ENCODE measurements at regions not wholly inside any gene's neighbourhood (a gene's known extent, or its start where the extent isn't known, plus 50 kb on each side); places are given as distances from the start of the nearest gene placed in this dataset.

GRCh38 chr5:173420108-173420507 lies 91.9 kb upstream of the STC2 start:
- Histone ChIP-seq H2BK15ac (ENCODE audit: low read length) (no peak overlapping the region), H2AK5ac (ENCODE audit: low read depth, low read length) (no peak overlapping the region), H3K9ac (ENCODE audit: low read depth, low read length, poor library complexity) (no peak overlapping the region), H3K18ac (ENCODE audit: low read length) (no peak overlapping the region), H2BK120ac (ENCODE audit: low read depth, low read length) (no peak overlapping the region), H3K9me3 (replicated peaks in 1 of 2; ENCODE audit: control insufficient read depth in 2 of 2, insufficient read depth in 1 of 2, low read depth in 1 of 2, low read length in 2 of 2) (peaks cover 0 to 5% of the 10 kb centered on the region in 2 donors), H3K23ac (ENCODE audit: low read depth, low read length, poor library complexity) (no peak overlapping the region), H3K27me3 (ENCODE audit: control insufficient read depth in 3 of 3, insufficient read depth in 3 of 3, low read depth in 1 of 3, low read length in 3 of 3) (no peaks in the 10 kb centered on the region), H3K4me3 (ENCODE audit: low read length in 2 of 2) (no peak overlapping the region), H3K4ac (ENCODE audit: low read length) (no peak overlapping the region), H3K27ac (replicated peaks; ENCODE audit: low read length) (no peak overlapping the region), H3K36me3 (replicated peaks in 1 of 2; ENCODE audit: control insufficient read depth in 2 of 2, insufficient read depth in 2 of 2, low read length in 2 of 2) (no peaks in the 10 kb centered on the region), H3K14ac (ENCODE audit: low read length) (no peak overlapping the region), H4K8ac (ENCODE audit: low read depth, low read length) (no peak overlapping the region), H2BK12ac (ENCODE audit: low read length) (no peak overlapping the region), H2BK5ac (ENCODE audit: low read length) (no peak overlapping the region), H4K91ac (ENCODE audit: low read depth, low read length, poor library complexity) (no peak overlapping the region), H2AFZ (ENCODE audit: low read length) (no peak overlapping the region), H3K4me1 (ENCODE audit: control insufficient read depth in 2 of 2, insufficient read depth in 1 of 2, low read depth in 1 of 2, low read length in 2 of 2) (no peaks in the 10 kb centered on the region), H3K79me1 (ENCODE audit: low read depth, low read length) (no peaks in the 10 kb centered on the region), H3K4me2 (ENCODE audit: insufficient read depth, low read length, poor library complexity, severe bottlenecking) (no peak overlapping the region)
- no CpG with 5 or more reads among the region's 11 CpGs for WGBS, 2 donors (ENCODE audit: extremely low coverage in 2 of 2, insufficient read length in 2 of 2, insufficient replicate concordance in 1 of 2)
- DNase-seq (ENCODE audit: low spot score) = no peak

DNA sequence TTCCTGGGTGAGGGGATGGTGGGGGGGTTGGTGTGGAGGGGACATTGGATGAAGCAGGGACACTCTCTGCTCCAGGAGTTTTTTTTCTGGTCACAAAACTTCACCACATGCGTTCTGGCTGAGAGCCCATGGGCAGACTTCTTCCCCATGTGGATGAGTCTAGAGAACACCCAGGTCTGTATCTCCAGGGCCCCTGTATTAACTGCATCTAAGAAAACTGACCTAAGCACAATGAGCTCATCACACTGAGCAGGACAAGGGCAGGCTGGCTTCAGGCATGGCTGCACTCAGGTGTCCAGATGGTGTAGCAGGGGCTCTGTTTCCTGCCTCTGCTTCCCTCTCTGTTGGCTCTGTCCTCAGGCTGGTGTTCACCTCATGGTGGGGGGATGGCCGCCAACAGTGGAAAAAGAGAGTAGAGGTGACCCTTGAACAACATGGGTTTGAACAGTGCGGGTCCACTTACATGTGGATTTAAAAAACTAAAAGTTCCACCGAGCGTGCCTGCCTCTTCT lies 85.3 kb upstream of the STC2 start:
- no peaks in the 10 kb centered on the region for H3K79me1 ChIP-seq (ENCODE audit: low read depth, low read length)
- H3K18ac ChIP-seq (ENCODE audit: low read length) = no peak overlapping the region
- H3K4me3 ChIP-seq (ENCODE audit: low read length in 2 of 2) = no peak overlapping the region
- no peak overlapping the region for H4K8ac ChIP-seq (ENCODE audit: low read depth, low read length)
- H3K14ac ChIP-seq (ENCODE audit: low read length) = peak overlapping the region; percentile 14
- peaks cover 0 to 2% of the 10 kb centered on the region in 2 donors for H3K4me1 ChIP-seq (ENCODE audit: control insufficient read depth in 2 of 2, insufficient read depth in 1 of 2, low read depth in 1 of 2, low read length in 2 of 2)
- WGBS, 2 donors (ENCODE audit: extremely low coverage in 2 of 2, insufficient read length in 2 of 2, insufficient replicate concordance in 1 of 2) = no CpG with 5 or more reads among the region's 5 CpGs
- H2BK15ac ChIP-seq (ENCODE audit: low read length) = no peak overlapping the region
- no peak overlapping the region for H2AFZ ChIP-seq (ENCODE audit: low read length)
- no peak overlapping the region for H3K9ac ChIP-seq (ENCODE audit: low read depth, low read length, poor library complexity)
- no peak overlapping the region for H3K4ac ChIP-seq (ENCODE audit: low read length)
- no peak overlapping the region for H3K23ac ChIP-seq (ENCODE audit: low read depth, low read length, poor library complexity)
- H3K27ac ChIP-seq (replicated peaks; ENCODE audit: low read length) = no peak overlapping the region
- no peak overlapping the region for H2BK12ac ChIP-seq (ENCODE audit: low read length)
- H2BK5ac ChIP-seq (ENCODE audit: low read length) = no peak overlapping the region
- no peak overlapping the region for H4K91ac ChIP-seq (ENCODE audit: low read depth, low read length, poor library complexity)
- no peak overlapping the region for H3K4me2 ChIP-seq (ENCODE audit: insufficient read depth, low read length, poor library complexity, severe bottlenecking)
- no peak overlapping the region for H2AK5ac ChIP-seq (ENCODE audit: low read depth, low read length)
- H3K27me3 ChIP-seq (ENCODE audit: control insufficient read depth in 3 of 3, insufficient read depth in 3 of 3, low read depth in 1 of 3, low read length in 3 of 3) = no peaks in the 10 kb centered on the region
- H2BK120ac ChIP-seq (ENCODE audit: low read depth, low read length) = no peak overlapping the region
- H3K9me3 ChIP-seq (replicated peaks in 1 of 2; ENCODE audit: control insufficient read depth in 2 of 2, insufficient read depth in 1 of 2, low read depth in 1 of 2, low read length in 2 of 2) = peaks cover 0 to 2% of the 10 kb centered on the region in 2 donors
- H3K36me3 ChIP-seq (replicated peaks in 1 of 2; ENCODE audit: control insufficient read depth in 2 of 2, insufficient read depth in 2 of 2, low read length in 2 of 2) = no peaks in the 10 kb centered on the region
- DNase-seq (ENCODE audit: low spot score) = no peak

- H3K4me1 ChIP-seq (ENCODE audit: control insufficient read depth in 2 of 2, insufficient read depth in 1 of 2, low read depth in 1 of 2, low read length in 2 of 2) = peaks cover 0 to 2% of the 10 kb centered on the region in 2 donors
- peak overlapping the region; percentile 49 for H3K18ac ChIP-seq (ENCODE audit: low read length)
- H3K4ac ChIP-seq (ENCODE audit: low read length) = no peak overlapping the region
- no peak for DNase-seq (ENCODE audit: low spot score)
- no peak overlapping the region for H3K23ac ChIP-seq (ENCODE audit: low read depth, low read length, poor library complexity)
- no peak overlapping the region for H3K4me2 ChIP-seq (ENCODE audit: insufficient read depth, low read length, poor library complexity, severe bottlenecking)
- H3K27me3 ChIP-seq (ENCODE audit: control insufficient read depth in 3 of 3, insufficient read depth in 3 of 3, low read depth in 1 of 3, low read length in 3 of 3) = no peaks in the 10 kb centered on the region
- peaks cover 0 to 2% of the 10 kb centered on the region in 2 donors for H3K9me3 ChIP-seq (replicated peaks in 1 of 2; ENCODE audit: control insufficient read depth in 2 of 2, insufficient read depth in 1 of 2, low read depth in 1 of 2, low read length in 2 of 2)
- no peak overlapping the region for H2AK5ac ChIP-seq (ENCODE audit: low read depth, low read length)
- H2BK15ac ChIP-seq (ENCODE audit: low read length) = no peak overlapping the region
- no peaks in the 10 kb centered on the region for H3K36me3 ChIP-seq (replicated peaks in 1 of 2; ENCODE audit: control insufficient read depth in 2 of 2, insufficient read depth in 2 of 2, low read length in 2 of 2)
- no peak overlapping the region for H3K9ac ChIP-seq (ENCODE audit: low read depth, low read length, poor library complexity)
- WGBS, 2 donors (ENCODE audit: extremely low coverage in 2 of 2, insufficient read length in 2 of 2, insufficient replicate concordance in 1 of 2) = no CpG with 5 or more reads among the region's 12 CpGs
- no peaks in the 10 kb centered on the region for H3K79me1 ChIP-seq (ENCODE audit: low read depth, low read length)
- H3K4me3 ChIP-seq (ENCODE audit: low read length in 2 of 2) = no peak overlapping the region
- no peak overlapping the region for H2AFZ ChIP-seq (ENCODE audit: low read length)
- no peak overlapping the region for H4K91ac ChIP-seq (ENCODE audit: low read depth, low read length, poor library complexity)
- no peak overlapping the region for H4K8ac ChIP-seq (ENCODE audit: low read depth, low read length)
- H2BK12ac ChIP-seq (ENCODE audit: low read length) = no peak overlapping the region
- no peak overlapping the region for H3K27ac ChIP-seq (replicated peaks; ENCODE audit: low read length)
- H2BK5ac ChIP-seq (ENCODE audit: low read length) = no peak overlapping the region
- H3K14ac ChIP-seq (ENCODE audit: low read length) = no peak overlapping the region
- no peak overlapping the region for H2BK120ac ChIP-seq (ENCODE audit: low read depth, low read length)
These were observed 84.4 kb upstream of the STC2 start for GRCh38 chr5:173412566-173412965.

- Histone ChIP-seq H2BK5ac (ENCODE audit: low read length) (no peak overlapping the region), H4K91ac (ENCODE audit: low read depth, low read length, poor library complexity) (no peak overlapping the region), H3K4ac (ENCODE audit: low read length) (no peak overlapping the region), H3K36me3 (replicated peaks in 1 of 2; ENCODE audit: control insufficient read depth in 2 of 2, insufficient read depth in 2 of 2, low read length in 2 of 2) (no peaks in the 10 kb centered on the region), H2BK15ac (ENCODE audit: low read length) (no peak overlapping the region), H3K9me3 (replicated peaks in 1 of 2; ENCODE audit: control insufficient read depth in 2 of 2, insufficient read depth in 1 of 2, low read depth in 1 of 2, low read length in 2 of 2) (peaks cover 0 to 2% of the 10 kb centered on the region in 2 donors), H2BK12ac (ENCODE audit: low read length) (no peak overlapping the region), H2AFZ (ENCODE audit: low read length) (no peak overlapping the region), H3K14ac (ENCODE audit: low read length) (no peak overlapping the region), H3K18ac (ENCODE audit: low read length) (no peak overlapping the region), H2BK120ac (ENCODE audit: low read depth, low read length) (no peak overlapping the region), H3K4me2 (ENCODE audit: insufficient read depth, low read length, poor library complexity, severe bottlenecking) (no peak overlapping the region), H3K27ac (replicated peaks; ENCODE audit: low read length) (no peak overlapping the region), H3K4me1 (ENCODE audit: control insufficient read depth in 2 of 2, insufficient read depth in 1 of 2, low read depth in 1 of 2, low read length in 2 of 2) (peaks cover 0 to 2% of the 10 kb centered on the region in 2 donors), H3K23ac (ENCODE audit: low read depth, low read length, poor library complexity) (no peak overlapping the region), H3K27me3 (ENCODE audit: control insufficient read depth in 3 of 3, insufficient read depth in 3 of 3, low read depth in 1 of 3, low read length in 3 of 3) (no peaks in the 10 kb centered on the region), H3K9ac (ENCODE audit: low read depth, low read length, poor library complexity) (no peak overlapping the region), H3K4me3 (ENCODE audit: low read length in 2 of 2) (no peak overlapping the region), H2AK5ac (ENCODE audit: low read depth, low read length) (no peak overlapping the region), H3K79me1 (ENCODE audit: low read depth, low read length) (no peaks in the 10 kb centered on the region), H4K8ac (ENCODE audit: low read depth, low read length) (no peak overlapping the region)
- WGBS, 2 donors (ENCODE audit: extremely low coverage in 2 of 2, insufficient read length in 2 of 2, insufficient replicate concordance in 1 of 2) = no CpG with 5 or more reads among the region's 10 CpGs
- DNase-seq (ENCODE audit: low spot score) = no peak
These were observed 83.8 kb upstream of the STC2 start for GRCh38 chr5:173411791-173412555.

All from neuronal stem cell (in vitro differentiated cells).